Trophoblast cell (in vitro differentiated cells and primary cell): ENCODE measurements at regions not wholly inside any gene's neighbourhood (a gene's known extent, or its start where the extent isn't known, plus 50 kb on each side); places are given as distances from the start of the nearest gene placed in this dataset.

Experiments used
- DNase-seq, 2 donors: peaks; one replicate each; pipeline ENCODE4 v3.0.0-alpha.2; 2016
- H2AFZ ChIP-seq: 2 replicates; pipeline ENCODE4 v1.6.1; 2013; ENCODE audit warnings: low read length, moderate library complexity, mild to moderate bottlenecking; ENCODE audit not compliant: insufficient read depth, poor library complexity
- H2AK5ac ChIP-seq: 2 replicates; pipeline ENCODE4 v1.6.1; 2013; ENCODE audit warnings: mild to moderate bottlenecking, low read length
- H2BK120ac ChIP-seq: 2 replicates; pipeline ENCODE4 v1.6.1; 2013; ENCODE audit warnings: low read length, mild to moderate bottlenecking, moderate library complexity; ENCODE audit not compliant: insufficient read depth, poor library complexity
- H2BK12ac ChIP-seq: 2 replicates; pipeline ENCODE4 v1.6.1; 2013; ENCODE audit warnings: mild to moderate bottlenecking, low read length, moderate library complexity
- H2BK5ac ChIP-seq: 2 replicates; pipeline ENCODE4 v1.6.1; 2013; ENCODE audit warnings: low read length, low read depth, moderate library complexity, mild to moderate bottlenecking; ENCODE audit not compliant: poor library complexity
- H3K14ac ChIP-seq: 2 replicates; pipeline ENCODE4 v1.6.1; 2013; ENCODE audit warnings: mild to moderate bottlenecking, low read length
- H3K18ac ChIP-seq: 2 replicates; pipeline ENCODE4 v1.6.1; 2013; ENCODE audit warnings: mild to moderate bottlenecking, low read length
- H3K23ac ChIP-seq: 2 replicates; pipeline ENCODE4 v1.6.1; 2013; ENCODE audit warnings: low read length
- H3K27ac ChIP-seq: 2 replicates; pipeline ENCODE4 v1.5.1; 2013; ENCODE audit warnings: low read depth, mild to moderate bottlenecking, inconsistent platforms, low read length, moderate library complexity
- H3K27me3 ChIP-seq: 2 replicates; pipeline ENCODE4 v1.6.1; 2013; ENCODE audit warnings: inconsistent platforms, mild to moderate bottlenecking, low read length, moderate library complexity; ENCODE audit not compliant: insufficient read depth
- H3K36me3 ChIP-seq, 2 experiments: 1 replicate in 1 of 2; 2 replicates in 1 of 2; pipeline ENCODE4 v1.6.1; 2013; ENCODE audit warnings: low read length in 2 of 2, mild to moderate bottlenecking in 2 of 2, moderate library complexity in 1 of 2; ENCODE audit not compliant: insufficient read depth in 2 of 2, control insufficient read depth in 1 of 2
- H3K4ac ChIP-seq: 2 replicates; pipeline ENCODE4 v1.6.1; 2013; ENCODE audit warnings: low read depth, mild to moderate bottlenecking, low read length, moderate library complexity
- H3K4me1 ChIP-seq, 2 experiments: 1 replicate in 1 of 2; 2 replicates in 1 of 2; pipeline ENCODE4 v1.6.1; 2013; ENCODE audit warnings: low read length in 2 of 2, mild to moderate bottlenecking in 2 of 2, moderate library complexity in 1 of 2; ENCODE audit not compliant: insufficient read depth in 2 of 2, control insufficient read depth in 1 of 2
- H3K4me2 ChIP-seq: 2 replicates; pipeline ENCODE4 v1.6.1; 2013; ENCODE audit warnings: inconsistent platforms, mild to moderate bottlenecking, low read length, moderate library complexity
- H3K4me3 ChIP-seq: 2 replicates; pipeline ENCODE4 v1.5.1; 2013; ENCODE audit warnings: mild to moderate bottlenecking, low read depth, low read length, inconsistent platforms
- H3K79me1 ChIP-seq: one replicate; pipeline ENCODE4 v1.6.1; 2013; ENCODE audit warnings: low read length
- H3K79me2 ChIP-seq: 2 replicates; pipeline ENCODE4 v1.6.1; 2013; ENCODE audit warnings: low read length, mild to moderate bottlenecking; ENCODE audit not compliant: control insufficient read depth, insufficient read depth, poor library complexity
- H3K9ac ChIP-seq: 2 replicates; pipeline ENCODE4 v1.6.1; 2013; ENCODE audit warnings: mild to moderate bottlenecking, low read length
- H3K9me3 ChIP-seq: 2 replicates; pipeline ENCODE4 v1.6.1; 2013; ENCODE audit warnings: low read depth, mild to moderate bottlenecking, control low read depth, inconsistent platforms, low read length; ENCODE audit not compliant: insufficient read depth
- H4K12ac ChIP-seq: 2 replicates; pipeline ENCODE4 v1.6.1; 2013; ENCODE audit warnings: low read depth, mild to moderate bottlenecking, low read length, moderate library complexity
- H4K8ac ChIP-seq: 2 replicates; pipeline ENCODE4 v1.6.1; 2013; ENCODE audit warnings: low read depth, mild to moderate bottlenecking, low read length, moderate library complexity
- H4K91ac ChIP-seq: one replicate; pipeline ENCODE4 v1.6.1; 2013; ENCODE audit warnings: low read depth, mild to moderate bottlenecking, low read length, moderate library complexity
- WGBS: extraction: QIAGEN DNeasy Blood & Tissue Kit; methylation state at CpG from one replicate; pipeline ENCODE4 v1.1.7; 2013; ENCODE audit warnings: missing lambda C conversion rate; ENCODE audit not compliant: insufficient read length, insufficient coverage; ENCODE audit errors: extremely low coverage; 5-methylcytosine and 5-hydroxymethylcytosine counted together

DNA sequence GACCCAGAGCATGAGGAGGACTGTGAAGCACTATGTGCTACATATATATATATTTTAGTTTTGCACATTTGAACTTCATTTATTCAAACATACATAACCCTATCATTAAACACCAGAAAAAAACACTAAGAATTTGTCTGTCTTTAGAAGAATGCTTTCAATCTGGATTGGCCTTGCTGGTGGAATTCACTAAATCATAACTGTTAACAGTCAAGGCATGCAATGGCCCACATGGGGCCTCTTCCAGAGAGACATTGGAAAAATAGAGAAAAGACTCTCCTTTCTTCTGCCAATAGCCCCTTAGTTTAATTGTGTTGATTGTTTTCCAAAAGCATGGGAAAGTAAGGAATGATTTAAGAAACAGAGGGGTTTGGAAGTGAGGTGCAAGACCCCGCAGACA is 77.9 kb downstream of the MRPL32 start:
- no peak overlapping the region for H2AFZ ChIP-seq
- H3K36me3 ChIP-seq, result no peaks in the 10 kb centered on the region
- no peaks in the 10 kb centered on the region for H3K4me1 ChIP-seq
- no peak overlapping the region for H2AK5ac ChIP-seq
- H4K8ac ChIP-seq, result no peak overlapping the region
- DNase-seq, result peak in 1 of 2 donors; percentile 24
- no peak overlapping the region for H3K18ac ChIP-seq
- H3K27me3 ChIP-seq, result no peaks in the 10 kb centered on the region
- H3K14ac ChIP-seq, result no peak overlapping the region
- no peaks in the 10 kb centered on the region for H3K9me3 ChIP-seq
- H3K4me3 ChIP-seq, result no peak overlapping the region
- WGBS, result no CpG with 5 or more reads among the region's 1 CpG
- H4K12ac ChIP-seq, result no peak overlapping the region
- no peak overlapping the region for H3K4me2 ChIP-seq
- no peak overlapping the region for H2BK5ac ChIP-seq
- H3K9ac ChIP-seq, result no peak overlapping the region
- no peak overlapping the region for H2BK120ac ChIP-seq
- H2BK12ac ChIP-seq, result no peak overlapping the region
- no peak overlapping the region for H3K27ac ChIP-seq
- no peak overlapping the region for H4K91ac ChIP-seq
- no peak overlapping the region for H3K23ac ChIP-seq
- no peak overlapping the region for H3K4ac ChIP-seq
- H3K79me2 ChIP-seq, result no peaks in the 10 kb centered on the region
- no peaks in the 10 kb centered on the region for H3K79me1 ChIP-seq

DNA sequence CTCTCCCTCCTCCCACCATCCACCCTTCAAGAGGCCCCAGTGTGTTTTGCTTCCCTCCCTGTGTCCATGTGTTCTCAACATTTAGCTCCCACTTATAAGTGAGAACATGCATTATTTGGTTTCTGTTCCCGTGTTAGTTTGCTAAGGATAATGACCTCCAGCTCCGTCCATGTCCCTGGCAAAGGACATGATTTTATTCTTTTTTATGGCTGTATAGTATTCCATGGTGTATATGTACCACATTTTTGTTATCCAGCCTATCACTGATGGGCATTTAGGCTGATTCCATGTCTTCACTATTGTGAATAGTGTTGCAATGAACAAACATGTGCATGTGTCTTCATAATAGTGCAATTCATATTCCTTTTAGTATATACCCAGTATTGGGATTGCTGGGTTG is 79.7 kb downstream of the MRPL32 start:
- Histone ChIP-seq H2BK12ac (no peak overlapping the region), H3K79me1 (no peaks in the 10 kb centered on the region), H3K9me3 (no peaks in the 10 kb centered on the region), H3K4ac (no peak overlapping the region), H2AK5ac (no peak overlapping the region), H3K9ac (no peak overlapping the region), H3K4me1 (no peaks in the 10 kb centered on the region), H3K4me2 (no peak overlapping the region), H3K36me3 (no peaks in the 10 kb centered on the region), H2BK5ac (no peak overlapping the region), H3K23ac (no peak overlapping the region), H2AFZ (no peak overlapping the region), H3K4me3 (no peak overlapping the region), H4K8ac (no peak overlapping the region), H3K27me3 (no peaks in the 10 kb centered on the region), H3K18ac (no peak overlapping the region), H3K79me2 (no peaks in the 10 kb centered on the region), H4K91ac (no peak overlapping the region), H3K27ac (no peak overlapping the region), H3K14ac (no peak overlapping the region), H2BK120ac (no peak overlapping the region), H4K12ac (no peak overlapping the region)
- no peak for DNase-seq
- WGBS, result no CpG with 5 or more reads among the region's 2 CpGs

DNA sequence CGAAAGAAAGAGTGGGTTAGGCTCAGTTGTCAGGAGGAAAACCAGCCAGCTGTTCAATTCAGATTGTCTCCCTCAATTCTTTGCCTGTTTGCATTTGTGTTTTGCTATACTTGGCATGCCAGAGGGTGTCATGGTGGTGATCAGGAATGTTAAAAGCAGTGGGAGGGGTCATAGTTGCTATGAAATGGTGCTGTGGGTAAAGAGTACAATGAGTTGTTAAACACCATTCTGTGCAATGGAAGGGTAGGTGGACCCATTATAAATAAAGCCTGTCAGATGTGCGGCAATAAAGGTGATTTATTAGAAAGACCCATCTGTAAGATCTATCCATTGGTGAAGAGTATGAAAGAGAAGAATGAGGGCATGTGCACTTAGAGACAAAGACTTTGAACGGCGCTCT is 82.2 kb downstream of the MRPL32 start:
- Histone ChIP-seq H3K4me2 (no peak overlapping the region), H3K9me3 (no peaks in the 10 kb centered on the region), H3K4me1 (no peaks in the 10 kb centered on the region), H4K8ac (no peak overlapping the region), H3K9ac (no peak overlapping the region), H2BK120ac (no peak overlapping the region), H3K79me2 (no peaks in the 10 kb centered on the region), H4K91ac (no peak overlapping the region), H2BK5ac (no peak overlapping the region), H4K12ac (no peak overlapping the region), H3K4ac (no peak overlapping the region), H3K23ac (no peak overlapping the region), H2AFZ (no peak overlapping the region), H3K18ac (no peak overlapping the region), H3K4me3 (no peak overlapping the region), H3K14ac (no peak overlapping the region), H2BK12ac (no peak overlapping the region), H3K36me3 (no peaks in the 10 kb centered on the region), H3K27me3 (no peaks in the 10 kb centered on the region), H2AK5ac (no peak overlapping the region), H3K79me1 (no peaks in the 10 kb centered on the region), H3K27ac (no peak overlapping the region)
- no CpG with 5 or more reads among the region's 4 CpGs for WGBS
- DNase-seq, result no peak

DNA sequence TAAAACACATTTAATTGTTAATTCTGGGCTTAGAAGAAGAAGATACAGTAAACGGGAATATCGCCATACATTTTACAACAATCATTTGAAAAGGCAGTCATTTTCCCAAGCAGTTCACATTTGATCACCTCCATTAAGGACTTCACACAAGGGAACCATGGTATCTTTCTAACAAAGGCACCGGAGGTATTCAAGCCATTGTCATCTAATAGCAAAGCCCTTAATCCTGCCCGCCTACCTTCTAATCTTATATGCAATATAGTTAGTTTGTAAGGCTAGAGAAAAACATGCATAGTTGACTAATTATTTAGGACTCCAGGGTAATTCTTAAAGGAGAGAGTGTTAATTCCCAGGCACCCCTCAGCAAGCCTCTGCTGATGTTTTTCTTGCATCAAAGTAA is 83.1 kb downstream of the MRPL32 start:
- Histone ChIP-seq H2BK120ac (no peak overlapping the region), H4K8ac (no peak overlapping the region), H4K12ac (no peak overlapping the region), H3K9me3 (no peaks in the 10 kb centered on the region), H3K4me2 (no peak overlapping the region), H3K79me1 (no peaks in the 10 kb centered on the region), H2AFZ (no peak overlapping the region), H3K4ac (no peak overlapping the region), H3K23ac (no peak overlapping the region), H2BK5ac (no peak overlapping the region), H3K79me2 (no peaks in the 10 kb centered on the region), H2BK12ac (no peak overlapping the region), H3K27ac (no peak overlapping the region), H3K18ac (no peak overlapping the region), H4K91ac (no peak overlapping the region), H3K27me3 (no peaks in the 10 kb centered on the region), H3K4me3 (no peak overlapping the region), H3K4me1 (no peaks in the 10 kb centered on the region), H3K36me3 (no peaks in the 10 kb centered on the region), H3K9ac (no peak overlapping the region), H3K14ac (no peak overlapping the region), H2AK5ac (no peak overlapping the region)
- WGBS, result no CpG with 5 or more reads among the region's 4 CpGs
- DNase-seq, result no peak
